ENCODE measurements at regions not wholly inside any gene's neighbourhood (a gene's known extent, or its start where the extent isn't known, plus 50 kb on each side); places are given as distances from the start of the nearest gene placed in this dataset.

DNA sequence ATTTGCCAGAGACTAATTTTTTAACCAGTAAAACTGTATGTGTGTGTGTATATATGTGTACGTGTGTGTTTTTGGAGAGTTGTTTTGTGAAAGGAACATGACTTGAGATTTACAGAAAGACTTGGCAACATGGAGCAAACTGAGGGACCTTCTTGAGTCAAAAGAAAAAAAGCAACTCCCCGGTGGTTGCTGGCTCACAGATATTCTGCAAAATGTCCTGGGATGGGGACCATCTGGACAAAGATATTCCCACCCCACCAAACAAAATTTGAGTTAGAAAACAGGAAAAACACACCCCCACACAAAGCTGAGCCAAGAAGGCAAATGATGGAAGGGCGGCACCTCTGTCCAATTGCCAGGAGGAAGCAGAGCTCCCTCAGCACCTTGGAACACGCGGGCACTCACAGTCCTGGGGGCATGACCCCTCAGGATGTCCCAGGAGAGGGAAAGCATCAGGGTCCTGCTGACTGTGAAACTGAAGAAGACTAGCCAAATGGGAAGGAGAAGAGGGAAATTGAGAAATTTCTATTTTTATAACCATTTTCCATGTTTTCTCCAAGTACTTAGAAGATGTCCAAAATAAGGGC lies 290.2 kb upstream of the ACVR2A start:
- TF ChIP-seq, protein P1, sequence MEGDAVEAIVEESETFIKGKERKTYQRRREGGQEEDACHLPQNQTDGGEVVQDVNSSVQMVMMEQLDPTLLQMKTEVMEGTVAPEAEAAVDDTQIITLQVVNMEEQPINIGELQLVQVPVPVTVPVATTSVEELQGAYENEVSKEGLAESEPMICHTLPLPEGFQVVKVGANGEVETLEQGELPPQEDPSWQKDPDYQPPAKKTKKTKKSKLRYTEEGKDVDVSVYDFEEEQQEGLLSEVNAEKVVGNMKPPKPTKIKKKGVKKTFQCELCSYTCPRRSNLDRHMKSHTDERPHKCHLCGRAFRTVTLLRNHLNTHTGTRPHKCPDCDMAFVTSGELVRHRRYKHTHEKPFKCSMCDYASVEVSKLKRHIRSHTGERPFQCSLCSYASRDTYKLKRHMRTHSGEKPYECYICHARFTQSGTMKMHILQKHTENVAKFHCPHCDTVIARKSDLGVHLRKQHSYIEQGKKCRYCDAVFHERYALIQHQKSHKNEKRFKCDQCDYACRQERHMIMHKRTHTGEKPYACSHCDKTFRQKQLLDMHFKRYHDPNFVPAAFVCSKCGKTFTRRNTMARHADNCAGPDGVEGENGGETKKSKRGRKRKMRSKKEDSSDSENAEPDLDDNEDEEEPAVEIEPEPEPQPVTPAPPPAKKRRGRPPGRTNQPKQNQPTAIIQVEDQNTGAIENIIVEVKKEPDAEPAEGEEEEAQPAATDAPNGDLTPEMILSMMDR (IDR thresholded peaks at IDR 0.05), result no peak
- TF ChIP-seq POLR2A (IDR thresholded peaks at IDR 0.05), result no peak

Measured in uterus (tissue), 2 donors.